ENCODE measurements at regions not wholly inside any gene's neighbourhood (a gene's known extent, or its start where the extent isn't known, plus 50 kb on each side); places are given as distances from the start of the nearest gene placed in this dataset.

GRCh38 chr16:89037261-89038152 lies 56.1 kb upstream of the ACSF3 start:
- TF ChIP-seq REST (IDR thresholded peaks at IDR 0.05; ENCODE audit: low read depth) (peak; percentile 96), RAD21 (IDR thresholded peaks at IDR 0.05; ENCODE audit: low read depth) (no peak; the same call in 1 of the 2 replicates), MAX (IDR thresholded peaks at IDR 0.05) (peak; percentile 48; the same call in 1 of the 2 replicates), CREB1 (IDR thresholded peaks at IDR 0.05; ENCODE audit: low read depth) (no peak), CEBPB (IDR thresholded peaks at IDR 0.05) (no peak), TAF1 (IDR thresholded peaks at IDR 0.05; ENCODE audit: low read depth) (no peak), TCF12 (IDR thresholded peaks at IDR 0.05; ENCODE audit: low read depth) (no peak), NFIC (IDR thresholded peaks at IDR 0.05) (no peak), EP300 (IDR thresholded peaks at IDR 0.05; ENCODE audit: borderline replicate concordance) (no peak), EGR1 (IDR thresholded peaks at IDR 0.05) (no peak)

Data from Ishikawa (cell line).